Mesenteric fat pad (tissue), 1 donor: ENCODE measurements at regions not wholly inside any gene's neighbourhood (a gene's known extent, or its start where the extent isn't known, plus 50 kb on each side); places are given as distances from the start of the nearest gene placed in this dataset.
"Not testable (repeated sequence)": the region's sequence is repeated elsewhere in the genome, so short reads cannot be mapped to it uniquely, and the experiment has no call there.

Experiments used
- DNase-seq: peaks from one replicate; pipeline ENCODE4 v3.0.0-alpha.2; 2020; ENCODE audit warnings: low spot score
- donor health status: DM: yes; HTN: yes; CAD: no.

GRCh38 chr5:171706736-171707441 is 78.7 kb upstream of the SMIM23 start:
- no peak for DNase-seq

- no peak for DNase-seq
Measured at GRCh38 chr5:171707442-171707792, 78.2 kb upstream of the SMIM23 start.

- no peak for DNase-seq
Measured at GRCh38 chr5:171709930-171710329, 75.7 kb upstream of the SMIM23 start.

GRCh38 chr5:171710451-171711024 is 75.1 kb upstream of the SMIM23 start:
- DNase-seq = no peak

GRCh38 chr5:171711571-171711970 is 74.0 kb upstream of the SMIM23 start:
- DNase-seq = no peak

- DNase-seq = no peak
Measured at GRCh38 chr5:171712616-171713015, 73.0 kb upstream of the SMIM23 start.

GRCh38 chr5:171713152-171713551 is 72.5 kb upstream of the SMIM23 start:
- no peak for DNase-seq

GRCh38 chr5:171714261-171714660 is 71.4 kb upstream of the SMIM23 start:
- no peak for DNase-seq

GRCh38 chr5:171714851-171715250 is 70.8 kb upstream of the SMIM23 start:
- DNase-seq = no peak

- DNase-seq = no peak
Measured at GRCh38 chr5:171715551-171715950, 70.1 kb upstream of the SMIM23 start.

GRCh38 chr5:171720086-171720485 is 65.5 kb upstream of the SMIM23 start:
- no peak for DNase-seq

GRCh38 chr5:171721464-171721863 is 64.2 kb upstream of the SMIM23 start:
- DNase-seq = no peak

GRCh38 chr5:171724468-171725204 is 61.0 kb upstream of the SMIM23 start:
- no peak for DNase-seq

- DNase-seq = no peak
Measured at GRCh38 chr5:171725205-171725601, 60.4 kb upstream of the SMIM23 start.

GRCh38 chr5:171726819-171727218 is 58.8 kb upstream of the SMIM23 start:
- DNase-seq = not testable (repeated sequence)

- DNase-seq = no peak
Measured at GRCh38 chr5:171728686-171729085, 56.9 kb upstream of the SMIM23 start.
